ENCODE measurements at regions not wholly inside any gene's neighbourhood (a gene's known extent, or its start where the extent isn't known, plus 50 kb on each side); places are given as distances from the start of the nearest gene placed in this dataset.

DNA sequence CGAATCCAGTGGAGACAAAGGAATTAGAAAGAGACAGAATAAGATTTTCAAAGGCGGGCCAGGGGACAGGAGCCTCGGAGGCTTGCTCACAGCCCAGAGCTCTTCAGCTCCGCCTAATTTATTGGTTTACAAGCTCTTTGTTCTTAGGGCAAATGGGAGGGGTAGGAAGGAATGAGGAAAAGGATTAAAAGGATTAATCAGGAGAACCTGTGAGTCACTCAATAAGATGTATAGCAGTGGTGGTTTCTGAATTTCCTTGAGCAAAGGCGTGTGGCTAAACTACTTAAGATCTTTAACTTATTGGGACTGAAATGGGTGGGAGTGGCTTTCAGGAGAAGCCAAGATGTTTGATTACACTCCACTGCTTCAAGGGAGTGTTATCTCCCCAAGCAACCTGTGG is 456.0 kb upstream of the SPANXN1 start:
- no peak for DNase-seq (ENCODE audit: low read depth, low spot score)

DNA sequence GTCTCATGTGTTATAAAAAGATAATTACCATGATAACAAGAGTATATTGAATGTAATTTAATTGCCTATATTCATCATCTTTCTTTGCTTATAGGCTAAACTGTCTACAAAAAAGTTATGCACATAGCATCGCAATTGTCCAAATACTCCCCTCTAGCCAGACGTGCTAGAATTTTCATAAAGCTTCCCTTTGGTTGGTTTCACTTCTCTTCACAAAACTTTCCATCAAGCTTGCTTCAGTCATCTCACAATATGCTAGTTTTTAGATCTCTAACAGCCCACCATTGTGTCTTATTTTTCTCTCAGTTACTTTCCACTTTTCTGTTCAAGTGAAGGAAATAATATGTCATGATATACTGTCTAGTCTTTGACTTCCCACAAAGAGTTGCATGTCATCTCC is 448.3 kb upstream of the SPANXN1 start:
- no peak for DNase-seq (ENCODE audit: low read depth, low spot score)

- no peak for DNase-seq (ENCODE audit: low read depth, low spot score)
Observed at GRCh38 chrX:144801786-144802185, 445.5 kb upstream of the SPANXN1 start.

DNA sequence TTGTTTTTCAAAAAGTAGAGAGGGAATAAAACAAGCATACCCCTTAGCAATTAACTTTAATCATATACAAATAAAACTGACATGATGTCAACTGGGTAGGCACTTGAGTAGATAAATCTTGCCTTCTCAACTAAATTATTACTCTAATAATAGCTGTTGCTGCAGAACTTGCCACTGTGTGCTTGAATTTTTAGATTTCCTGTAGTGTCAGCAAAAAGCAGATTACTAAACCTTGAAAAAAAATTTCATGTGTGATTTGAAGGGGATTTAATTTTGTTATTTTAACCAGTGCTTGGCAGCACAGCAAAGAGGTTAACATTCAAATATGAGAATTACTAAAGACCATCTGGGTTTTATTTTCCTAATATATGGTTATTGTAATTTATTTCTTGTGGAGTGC is 438.3 kb upstream of the SPANXN1 start:
- DNase-seq (ENCODE audit: low read depth, low spot score): no peak

DNA sequence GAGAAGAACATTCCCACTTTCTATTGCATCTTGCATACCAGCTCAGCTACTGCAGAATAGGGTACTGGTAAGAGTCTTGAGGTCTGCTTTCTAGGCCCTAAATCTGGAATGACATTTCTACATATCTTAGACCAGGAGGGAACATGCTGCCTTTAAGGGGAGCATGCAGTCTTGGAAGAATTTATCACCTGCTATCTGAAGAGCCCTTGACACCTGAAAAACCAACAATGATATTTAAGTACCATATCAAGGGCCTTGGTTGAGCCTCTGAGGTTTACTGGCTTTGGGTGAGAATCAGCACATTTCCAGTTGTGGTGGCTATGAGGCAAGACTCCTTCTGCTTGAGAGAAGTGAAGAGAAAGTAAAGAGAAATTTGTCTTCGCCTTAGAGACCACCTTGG is 436.8 kb upstream of the SPANXN1 start:
- no peak for DNase-seq (ENCODE audit: low read depth, low spot score)

- DNase-seq (ENCODE audit: low read depth, low spot score): no peak
Observed at GRCh38 chrX:144819406-144819805, 427.9 kb upstream of the SPANXN1 start.

- no peak for DNase-seq (ENCODE audit: low read depth, low spot score)
Observed at GRCh38 chrX:144840616-144841015, 406.7 kb upstream of the SPANXN1 start.

DNA sequence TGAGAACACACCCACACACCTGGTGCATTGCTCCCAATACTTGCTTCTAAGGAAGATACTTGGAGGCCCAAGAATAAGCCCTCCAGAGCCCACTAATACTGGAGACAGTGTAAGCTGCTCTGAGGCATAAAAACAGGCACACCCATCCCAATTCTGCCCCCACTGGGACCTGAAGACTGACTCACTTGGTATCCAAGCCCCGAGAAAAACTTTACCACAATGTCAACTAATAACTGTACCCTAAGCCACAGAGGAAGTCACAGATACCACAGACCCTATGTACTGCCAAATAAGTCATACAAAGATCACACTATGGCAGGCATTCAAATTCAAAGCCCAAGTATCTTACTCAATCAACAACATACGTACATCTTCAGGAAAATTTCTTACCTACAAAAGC is 398.2 kb upstream of the SPANXN1 start:
- no peak for DNase-seq (ENCODE audit: low read depth, low spot score)

DNA sequence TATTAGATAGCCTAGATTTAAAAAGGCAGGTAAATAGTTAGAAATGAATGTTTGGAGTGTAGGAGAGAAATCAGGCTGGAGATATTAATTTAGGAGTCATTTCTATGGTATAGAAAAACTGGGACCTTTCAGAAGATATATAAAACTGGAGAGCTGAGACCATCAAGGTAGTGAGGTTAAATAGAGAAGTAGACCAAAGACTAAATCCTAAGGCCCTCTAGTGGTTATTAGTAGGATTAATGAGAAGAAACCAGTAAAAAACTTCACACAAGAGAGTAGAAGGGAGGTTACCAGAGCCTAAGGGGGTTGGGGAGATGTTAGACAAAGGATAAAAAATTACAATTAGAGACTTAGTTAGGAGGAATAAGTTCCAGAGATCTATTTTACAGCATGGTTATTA is 351.0 kb upstream of the SPANXN1 start:
- no peak for DNase-seq (ENCODE audit: low read depth, low spot score)

GRCh38 chrX:144901521-144901920 is 345.8 kb upstream of the SPANXN1 start:
- DNase-seq (ENCODE audit: low read depth, low spot score): no peak

DNA sequence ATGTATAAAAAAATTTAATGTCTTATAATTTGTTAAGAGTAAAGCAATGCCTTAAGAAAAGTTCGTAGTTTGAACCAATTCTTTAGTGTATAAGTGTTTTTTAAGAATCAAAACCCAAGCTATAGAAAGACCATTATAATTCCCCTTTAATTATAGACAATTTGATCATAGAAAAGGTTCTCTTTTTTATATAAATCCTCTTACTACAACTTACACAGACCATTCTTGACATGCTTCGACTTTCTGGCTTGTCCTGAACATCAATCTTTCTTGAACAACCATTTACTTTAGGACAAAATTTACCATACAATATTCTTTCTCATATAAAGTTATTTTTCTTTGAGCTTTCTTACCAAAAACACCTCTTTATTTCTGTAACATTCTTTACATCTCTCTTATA is 330.5 kb upstream of the SPANXN1 start:
- no peak for DNase-seq (ENCODE audit: low read depth, low spot score)

DNA sequence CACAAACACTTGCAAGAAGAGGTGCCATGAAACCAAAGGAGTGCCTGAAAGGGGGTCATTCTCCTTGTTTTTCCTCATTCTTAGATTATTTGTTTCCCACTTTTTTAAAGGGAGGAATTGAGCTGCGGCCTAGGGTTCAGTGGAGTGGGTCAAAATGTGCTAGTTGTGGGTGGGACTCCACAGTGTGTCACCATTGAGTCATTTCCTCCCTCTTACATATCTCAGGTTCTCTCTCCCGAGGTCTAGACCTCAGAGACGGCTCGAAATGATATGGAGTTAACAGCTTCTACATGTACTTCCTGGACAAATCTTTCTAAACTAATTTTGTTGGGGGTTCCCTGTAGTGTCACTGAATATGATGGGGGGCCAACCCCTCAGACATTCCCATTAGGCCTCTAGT is 328.4 kb upstream of the SPANXN1 start:
- DNase-seq (ENCODE audit: low read depth, low spot score): no peak

DNA sequence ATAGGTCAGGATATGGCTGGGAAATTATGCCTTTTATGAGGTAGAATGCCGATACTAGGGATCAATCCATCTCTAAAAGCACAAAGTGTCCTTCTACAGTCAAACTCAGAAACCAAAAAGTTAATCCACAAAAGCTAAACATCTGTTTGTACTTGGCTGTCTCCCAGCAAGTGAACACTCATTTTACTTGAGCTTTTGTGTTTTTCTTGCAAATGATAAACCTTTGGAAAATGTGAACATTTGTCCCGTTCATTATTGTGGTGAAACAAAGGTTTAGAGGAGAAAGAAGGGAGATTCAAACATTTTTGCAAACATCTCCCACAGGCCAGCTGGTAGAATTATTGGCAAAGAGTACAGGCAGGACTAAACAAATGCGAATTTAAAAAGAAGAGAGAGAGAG is 300.6 kb upstream of the SPANXN1 start:
- DNase-seq (ENCODE audit: low read depth, low spot score): no peak

Measured in astrocyte of the hippocampus (primary cell).